SIG-M5 treated with dmso at 0.1 percent for 504 hours (cell line): ENCODE measurements at regions not wholly inside any gene's neighbourhood (a gene's known extent, or its start where the extent isn't known, plus 50 kb on each side); places are given as distances from the start of the nearest gene placed in this dataset.
A peak's percentile ranks its signal among the peaks of the same experiment; 100 is the strongest.
"Not testable (repeated sequence)": the region's sequence is repeated elsewhere in the genome, so short reads cannot be mapped to it uniquely, and the experiment has no call there.

ENCODE experiments used
- DNase-seq: peaks from one replicate; lab custom pipeline; 2025; ENCODE audit not compliant: unreplicated experiment; lab: John Stamatoyannopoulos, UW

DNA sequence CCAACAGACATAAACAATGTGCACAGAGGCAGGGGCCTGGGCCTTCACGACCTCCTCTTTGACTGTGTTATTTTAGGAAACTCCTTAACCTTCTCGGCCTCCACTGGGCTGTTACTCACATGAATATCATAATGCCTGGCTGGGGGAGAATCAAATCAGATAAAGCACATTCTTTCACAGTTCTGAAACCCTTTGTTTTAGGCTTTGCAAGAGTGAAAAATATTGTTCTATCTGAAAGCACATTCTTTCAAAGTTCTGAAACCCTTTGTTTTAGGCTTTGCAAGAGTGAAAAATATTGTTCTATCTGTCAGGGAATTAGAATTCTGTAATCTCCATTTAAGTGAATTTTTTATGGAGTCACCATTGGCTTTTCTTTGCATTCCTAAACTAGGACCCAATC is 50.7 kb upstream of the SYNDIG1 start:
- no peak for DNase-seq

DNA sequence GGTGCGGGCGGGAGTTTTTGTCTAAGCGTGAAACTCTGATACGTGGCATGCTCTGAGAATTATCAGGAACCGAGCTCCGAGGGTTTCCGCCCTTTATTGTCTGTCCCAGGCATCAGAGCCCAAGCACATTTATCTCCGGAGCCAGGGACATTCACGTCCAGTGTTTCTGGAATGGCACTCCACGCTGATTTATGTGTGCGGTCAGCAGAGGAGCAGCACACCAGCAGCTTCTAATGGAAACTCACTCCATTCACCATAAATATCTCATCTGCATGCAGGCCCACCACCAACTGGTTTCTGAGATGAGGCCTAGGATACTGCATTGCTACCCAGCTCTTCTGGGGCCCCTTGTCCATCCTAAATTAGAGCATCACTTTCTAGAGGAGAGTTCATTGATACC is 51.9 kb upstream of the SYNDIG1 start:
- no peak for DNase-seq

DNA sequence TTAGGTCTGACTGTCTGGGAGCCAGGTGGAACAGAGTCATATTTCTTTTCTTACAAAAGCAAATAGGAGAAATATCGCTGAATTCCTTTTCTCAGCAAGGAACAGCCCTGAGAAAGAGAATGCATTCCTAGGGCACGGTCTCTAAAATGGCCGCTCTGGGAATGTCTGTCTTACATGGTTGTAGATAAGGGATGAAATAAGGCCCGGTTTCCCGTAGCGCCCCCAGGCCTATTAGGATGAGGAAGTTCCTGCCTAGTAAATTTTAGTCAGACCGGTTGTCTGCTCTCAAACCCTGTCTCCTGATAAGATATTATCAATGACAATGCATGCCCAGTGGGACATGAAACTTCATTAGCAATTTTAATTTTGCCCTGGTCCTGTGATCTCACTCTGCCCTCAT is 54.0 kb upstream of the SYNDIG1 start:
- DNase-seq, result not testable (repeated sequence)

DNA sequence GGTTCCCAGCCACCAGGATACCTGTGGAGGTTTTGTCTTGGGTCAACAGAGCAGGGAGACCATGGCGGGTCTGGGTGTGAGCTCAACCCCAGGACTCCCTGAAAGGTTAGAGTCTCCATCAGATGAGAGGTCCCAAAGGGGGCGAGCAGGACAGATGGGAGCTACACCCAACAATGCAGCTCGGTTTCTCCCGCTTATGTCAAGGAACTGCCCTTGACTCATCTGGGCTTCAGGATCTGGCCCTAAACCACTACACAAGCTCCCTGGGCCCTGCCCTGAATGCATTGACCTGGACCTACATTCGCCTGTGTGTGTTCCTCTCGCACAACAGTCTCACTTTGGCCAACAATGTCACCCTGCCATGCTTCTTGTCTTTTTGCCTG is 57.6 kb upstream of the SYNDIG1 start:
- no peak for DNase-seq

DNA sequence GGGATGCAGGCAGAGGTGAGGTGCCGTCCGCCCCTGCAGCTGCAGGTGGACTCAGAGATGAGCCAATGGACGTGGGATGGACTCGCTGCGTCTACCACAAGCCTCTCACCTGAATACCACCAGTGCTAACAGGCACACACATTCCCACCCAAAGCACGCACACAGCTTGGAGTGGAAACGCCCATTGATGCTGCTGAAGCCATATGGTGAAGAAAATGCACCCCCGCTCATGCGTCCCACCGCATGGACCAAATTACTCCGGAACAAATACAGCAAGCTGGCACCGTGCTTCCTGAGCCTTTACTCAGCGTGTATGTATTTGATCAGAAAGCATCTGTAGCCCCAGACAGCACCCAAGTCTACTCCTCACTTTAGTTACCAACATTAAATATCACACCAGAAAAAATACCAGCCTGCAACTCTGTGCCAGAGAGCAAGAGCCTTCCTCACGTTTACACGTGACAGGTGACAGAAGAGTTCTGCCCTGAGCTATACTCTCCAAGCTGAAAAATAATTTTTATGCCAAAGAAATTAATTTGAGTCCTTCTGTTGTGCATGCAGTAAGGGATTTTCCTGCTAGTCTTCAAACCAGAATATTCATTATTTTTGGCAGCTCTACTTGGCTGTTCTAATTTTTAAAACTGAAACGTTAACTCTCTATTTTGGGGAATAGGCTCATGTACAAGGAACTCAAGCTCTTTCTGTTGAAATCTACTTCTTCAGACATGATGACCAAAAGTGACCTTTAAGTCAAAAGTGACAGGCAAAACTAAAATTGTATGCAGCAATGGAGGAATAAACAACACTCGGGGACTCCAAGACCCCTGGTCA is 58.2 kb upstream of the SYNDIG1 start:
- no peak for DNase-seq

DNA sequence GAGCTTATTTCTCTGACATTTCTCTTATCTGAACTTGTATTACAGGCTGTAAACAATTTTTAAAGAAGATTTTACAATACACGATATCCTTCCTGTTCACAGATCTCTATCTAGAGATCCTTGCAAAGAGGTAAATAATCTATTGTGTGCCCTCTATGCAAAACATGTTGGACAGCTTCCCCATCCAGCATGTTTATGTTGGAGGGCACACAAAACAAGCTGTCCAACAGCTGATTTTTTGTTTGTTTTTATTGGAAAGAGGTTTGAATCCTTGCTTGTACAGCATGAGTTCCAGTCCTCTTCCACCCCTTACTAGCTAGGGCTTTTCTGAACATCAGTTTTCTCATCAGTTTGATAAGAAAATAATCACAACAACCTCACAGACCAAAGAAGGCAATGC is 62.3 kb upstream of the SYNDIG1 start:
- no peak for DNase-seq

DNA sequence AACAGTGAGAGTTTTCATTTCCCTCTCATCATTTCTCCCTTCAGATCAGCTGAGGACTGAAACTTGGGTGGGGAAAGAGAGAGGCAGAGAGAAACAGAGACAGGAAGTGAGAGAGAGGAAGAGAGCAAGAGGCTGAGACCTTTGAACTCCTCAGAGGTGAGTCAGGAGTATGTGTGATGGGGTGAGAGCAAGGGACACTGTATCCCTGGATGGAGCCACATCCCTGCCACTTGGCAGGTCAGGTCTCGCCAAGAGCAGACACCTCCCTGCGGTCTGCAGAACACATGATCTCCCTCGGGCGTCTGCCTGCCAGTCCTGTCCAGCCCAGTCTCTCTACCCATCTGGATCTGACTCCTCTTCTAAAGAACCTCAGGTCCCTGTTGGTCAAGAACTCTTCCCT is 62.7 kb upstream of the SYNDIG1 start:
- DNase-seq, result no peak

DNA sequence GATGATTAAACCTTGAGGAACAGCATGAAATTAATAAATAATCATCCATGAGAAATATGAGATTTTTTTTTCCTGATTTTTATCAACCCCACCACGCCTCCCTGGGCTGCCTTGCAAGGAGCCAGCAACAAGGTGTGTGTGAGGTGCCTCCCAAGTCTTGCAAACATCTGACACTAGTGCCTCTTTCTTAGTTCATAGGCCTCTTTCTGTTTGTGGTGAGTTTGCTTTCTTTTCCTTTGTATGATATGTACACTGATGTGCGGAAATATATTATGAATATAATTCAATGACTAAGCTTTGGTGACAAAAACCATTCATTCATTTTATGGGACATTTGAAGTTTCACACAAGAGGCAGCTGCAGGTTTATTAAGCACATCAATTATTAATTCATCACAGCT is 63.2 kb upstream of the SYNDIG1 start:
- no peak for DNase-seq

DNA sequence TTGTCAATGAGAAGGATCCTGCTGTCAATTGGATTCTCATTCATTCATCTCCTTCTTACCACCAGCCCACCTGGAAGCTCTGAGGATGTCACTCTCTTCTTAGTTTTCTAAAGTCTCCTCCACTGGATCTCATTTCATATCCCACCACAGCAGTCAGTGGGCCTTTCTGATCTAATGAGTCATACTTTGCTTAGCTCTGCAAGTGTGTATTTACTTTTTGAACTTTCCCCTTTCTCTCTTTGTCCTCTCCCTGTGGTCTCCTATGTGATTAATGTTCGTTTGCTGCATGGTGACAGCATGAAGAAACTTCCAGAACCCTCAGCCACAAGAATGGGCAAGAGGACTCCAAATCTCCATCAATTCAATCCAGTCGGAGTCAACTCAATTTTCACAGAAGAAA is 63.6 kb upstream of the SYNDIG1 start:
- DNase-seq, result no peak

DNA sequence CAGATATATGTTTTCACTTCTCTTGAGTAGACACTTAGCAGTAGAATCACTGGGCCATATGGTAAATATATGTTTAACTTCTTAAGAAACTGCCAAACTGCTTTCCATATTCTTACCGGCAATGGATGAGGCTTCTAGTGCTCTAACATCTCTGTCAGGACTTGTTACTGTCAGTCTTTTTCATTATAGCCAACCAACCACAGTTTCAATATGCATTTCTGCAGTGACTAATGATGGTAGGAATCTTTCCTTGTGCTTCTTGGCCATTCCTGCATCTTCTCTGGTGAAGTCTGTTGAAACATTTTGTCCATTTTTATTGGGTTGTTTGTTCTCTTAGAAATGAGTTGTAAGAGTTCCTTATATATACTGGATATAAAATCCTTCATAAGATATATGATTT is 66.0 kb upstream of the SYNDIG1 start:
- DNase-seq, result no peak

DNA sequence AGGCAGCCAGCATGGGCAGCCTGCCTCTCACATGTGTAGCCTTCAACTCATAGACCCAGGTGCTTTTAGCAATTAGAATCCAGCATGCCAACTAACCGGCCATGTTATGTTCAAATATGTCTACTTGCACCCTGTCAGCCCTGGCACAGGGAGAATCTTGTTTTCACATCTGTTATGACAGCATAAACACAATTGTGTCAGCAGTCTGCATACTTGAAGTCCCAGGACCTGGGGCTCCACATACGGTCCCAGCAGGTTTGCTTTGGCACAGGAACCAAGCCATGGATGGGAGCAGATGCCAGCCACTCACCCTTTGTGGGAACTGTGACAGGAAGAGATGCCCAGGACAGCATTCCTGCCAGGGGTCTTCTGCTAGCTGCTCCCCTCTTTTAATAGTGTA is 67.2 kb upstream of the SYNDIG1 start:
- DNase-seq, result no peak

DNA sequence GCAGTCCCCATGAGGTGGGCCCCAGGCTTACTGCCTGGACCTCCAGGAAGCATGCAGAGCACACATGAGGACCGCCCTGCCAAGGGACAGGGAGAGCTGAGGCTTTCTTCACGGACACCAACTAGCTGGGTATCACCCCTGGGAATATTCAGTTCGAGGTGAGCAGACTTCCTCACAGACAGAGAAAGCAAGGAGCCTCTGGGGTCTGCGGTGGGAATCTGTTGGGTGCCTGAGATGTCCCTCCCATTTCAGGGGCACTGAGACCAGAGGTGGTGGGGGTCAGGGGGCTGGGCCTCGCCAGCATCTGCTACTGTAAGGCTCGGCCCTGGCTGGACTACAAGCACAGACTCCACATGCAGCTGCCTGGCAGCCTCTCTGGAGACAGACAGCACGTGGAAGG is 74.3 kb upstream of the SYNDIG1 start:
- DNase-seq, result no peak

DNA sequence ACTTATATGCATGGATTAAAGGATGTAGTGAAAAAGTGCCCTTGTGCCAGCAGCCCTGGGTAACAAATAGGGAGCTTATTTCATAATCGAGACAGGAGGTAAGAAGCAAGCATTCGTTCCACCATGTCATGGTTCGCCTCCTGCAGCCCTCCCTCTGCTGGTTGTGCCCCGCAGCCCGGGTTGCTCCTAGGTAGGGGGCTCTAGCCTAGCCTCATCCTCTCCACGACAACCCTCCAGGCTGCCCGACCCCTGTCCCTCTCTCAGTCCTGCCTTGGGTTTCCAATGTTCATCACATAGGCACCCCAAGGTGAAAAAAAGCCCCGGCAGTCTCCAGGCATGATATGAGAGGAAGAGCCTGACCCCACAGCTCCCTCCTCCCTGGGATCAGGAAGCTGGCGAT is 75.5 kb upstream of the SYNDIG1 start:
- no peak for DNase-seq

DNA sequence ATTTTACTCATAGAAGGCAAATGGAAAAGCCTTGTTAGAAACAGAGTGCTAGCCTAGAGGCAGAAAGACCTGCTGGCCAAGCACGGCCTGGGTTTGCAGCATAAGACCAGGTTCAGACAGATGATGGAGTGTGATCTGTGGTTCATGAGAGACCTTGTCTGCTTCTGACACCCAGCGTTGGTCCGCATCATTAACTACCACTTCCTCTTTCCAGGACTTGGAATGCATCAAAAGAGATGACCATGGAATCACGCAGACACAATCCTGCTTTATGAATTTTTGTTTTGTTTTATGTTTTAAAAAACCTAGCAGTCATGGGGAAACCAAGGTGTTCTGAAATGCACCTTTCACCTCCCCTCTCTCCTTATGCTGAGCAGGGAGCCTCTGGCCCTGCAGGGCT is 76.8 kb upstream of the SYNDIG1 start:
- DNase-seq, result no peak

DNA sequence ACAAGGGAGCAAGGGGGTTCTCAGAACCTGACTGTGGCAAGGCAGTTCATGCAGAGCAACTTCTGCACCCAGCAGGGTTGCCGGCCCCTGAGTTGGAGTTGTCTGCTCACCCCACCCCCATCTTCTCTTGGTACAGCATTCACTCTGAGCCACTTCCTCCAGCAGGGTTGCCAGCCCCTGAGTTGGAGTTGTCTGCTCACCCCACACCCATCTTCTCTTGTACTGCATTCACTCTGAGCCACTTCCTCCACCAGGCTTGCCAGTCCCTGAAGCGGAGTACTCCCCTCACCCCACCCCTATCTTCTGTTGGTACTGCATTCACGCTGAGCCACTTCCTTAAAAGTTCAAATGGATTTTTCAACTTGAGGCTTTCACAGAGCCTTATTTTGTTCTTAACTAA is 79.7 kb upstream of the SYNDIG1 start:
- DNase-seq, result peak; percentile 33

DNA sequence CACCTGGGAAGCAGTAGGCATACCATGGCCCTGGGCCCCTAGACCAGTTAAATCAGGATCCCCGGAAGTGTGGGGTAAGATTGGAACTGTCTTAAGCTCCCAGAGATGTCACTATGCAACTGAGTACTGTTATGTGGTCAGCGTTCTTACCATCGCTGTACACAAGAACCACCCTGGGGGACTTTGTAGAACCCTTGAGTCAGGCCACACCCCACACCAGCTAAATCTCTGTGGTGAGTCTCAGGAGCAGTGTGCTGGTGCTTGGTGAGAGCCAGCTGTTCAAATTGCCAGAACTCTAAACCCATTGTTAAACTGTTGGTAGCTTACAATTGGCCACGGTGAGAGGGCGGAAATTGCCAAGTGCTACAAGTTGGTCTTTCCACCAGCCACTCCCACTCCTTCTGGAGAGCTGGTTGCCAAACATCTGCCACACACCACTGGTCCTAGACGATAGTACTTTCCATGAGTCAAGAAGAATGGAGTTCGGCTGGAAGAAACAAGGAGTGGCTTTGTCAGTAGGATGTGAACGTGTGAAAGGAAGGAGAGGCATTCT is 80.5 kb upstream of the SYNDIG1 start:
- no peak for DNase-seq

DNA sequence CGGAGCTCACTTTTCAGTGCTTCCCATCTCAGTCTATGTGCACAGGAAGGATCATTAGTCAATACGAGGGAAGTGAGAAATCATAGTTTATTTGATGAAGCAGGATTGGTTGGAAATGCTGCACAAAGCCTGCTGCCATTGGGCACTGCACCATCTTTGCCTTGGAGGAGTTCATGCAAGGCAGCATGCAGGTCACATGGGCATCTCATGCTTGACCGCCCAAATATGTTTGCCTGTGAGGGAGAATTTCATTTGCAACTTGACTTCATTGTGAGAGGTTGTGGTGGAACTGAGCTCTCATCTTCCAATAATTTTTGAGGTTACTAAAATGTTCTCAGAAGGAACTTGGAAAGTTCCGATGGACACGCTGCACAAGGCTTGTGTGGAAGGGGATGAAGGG is 83.9 kb upstream of the SYNDIG1 start:
- DNase-seq, result no peak

DNA sequence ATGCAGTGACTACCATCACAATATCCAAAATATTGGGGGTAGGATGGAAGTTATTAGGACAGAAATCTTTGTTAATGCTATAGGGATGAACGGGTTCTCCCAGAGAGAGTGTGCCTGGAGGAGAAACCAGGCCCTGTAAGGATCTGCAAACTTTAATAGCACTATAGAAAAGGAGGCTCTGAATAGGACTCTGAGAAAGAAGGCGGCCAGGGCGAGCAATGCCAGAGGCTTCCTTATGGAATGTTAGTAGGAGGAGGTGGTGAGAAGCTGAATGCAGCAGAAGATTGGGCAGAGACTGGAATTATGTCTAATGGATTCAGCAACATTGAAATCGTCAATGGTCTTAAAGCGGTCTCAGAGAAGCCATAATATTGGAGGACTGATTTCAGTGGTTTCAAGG is 84.6 kb upstream of the SYNDIG1 start:
- no peak for DNase-seq

DNA sequence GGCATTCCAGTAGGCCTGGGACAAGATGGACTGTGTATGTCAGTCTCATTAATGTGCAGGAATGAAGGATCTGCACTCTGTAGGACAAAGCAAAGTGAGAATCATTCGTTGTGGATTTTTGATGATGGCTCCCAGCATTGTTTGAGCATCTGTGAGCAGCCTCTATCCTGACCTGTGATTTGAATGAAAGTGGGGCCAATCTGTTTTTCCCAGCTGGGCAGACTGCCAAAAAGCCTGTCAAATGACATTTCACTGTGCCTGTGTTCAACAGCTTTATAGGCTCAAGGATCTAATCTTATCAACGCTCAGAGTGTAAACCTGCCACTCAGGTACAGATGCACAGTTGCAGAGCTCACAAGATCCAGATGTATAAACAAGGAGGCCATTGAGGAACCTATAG is 86.7 kb upstream of the SYNDIG1 start:
- DNase-seq, result no peak

DNA sequence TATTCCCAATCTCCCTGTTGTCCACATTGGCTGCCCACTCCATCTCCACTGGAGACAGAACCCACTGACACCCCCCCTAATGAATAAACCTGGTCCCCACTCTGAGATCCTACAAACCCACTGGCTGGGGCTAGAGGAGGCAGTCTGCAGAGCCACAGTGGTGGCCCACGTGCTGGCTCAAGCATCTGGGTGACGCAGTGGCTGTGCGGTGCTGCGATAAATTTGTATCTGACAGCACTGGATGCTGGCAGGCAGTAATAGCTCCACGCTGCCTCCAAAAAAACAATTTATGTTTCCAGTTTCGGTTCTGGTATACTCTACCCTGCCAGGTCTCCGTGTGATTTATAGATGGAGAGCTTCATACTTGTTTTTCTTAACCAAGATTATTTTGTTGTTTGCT is 87.1 kb upstream of the SYNDIG1 start:
- no peak for DNase-seq

DNA sequence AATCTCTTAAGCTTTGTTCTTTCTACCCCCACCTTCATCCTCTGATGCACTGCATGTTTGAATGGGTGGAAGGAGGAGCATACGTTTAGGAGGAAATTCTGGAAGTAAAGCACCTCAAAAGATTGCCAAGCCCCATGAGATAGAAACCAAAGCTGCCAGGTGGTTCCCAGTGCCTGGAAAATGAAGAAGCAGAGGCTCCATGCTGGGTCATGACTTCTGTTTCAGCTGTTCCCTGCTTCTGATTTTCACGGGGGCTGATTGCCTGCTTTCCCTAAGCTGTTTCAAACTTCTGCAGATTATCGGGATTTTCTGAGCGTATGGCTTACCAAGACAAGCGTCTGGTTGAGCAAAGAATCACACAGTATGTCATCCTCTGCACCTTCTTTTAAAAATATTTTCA is 87.5 kb upstream of the SYNDIG1 start:
- DNase-seq, result no peak

DNA sequence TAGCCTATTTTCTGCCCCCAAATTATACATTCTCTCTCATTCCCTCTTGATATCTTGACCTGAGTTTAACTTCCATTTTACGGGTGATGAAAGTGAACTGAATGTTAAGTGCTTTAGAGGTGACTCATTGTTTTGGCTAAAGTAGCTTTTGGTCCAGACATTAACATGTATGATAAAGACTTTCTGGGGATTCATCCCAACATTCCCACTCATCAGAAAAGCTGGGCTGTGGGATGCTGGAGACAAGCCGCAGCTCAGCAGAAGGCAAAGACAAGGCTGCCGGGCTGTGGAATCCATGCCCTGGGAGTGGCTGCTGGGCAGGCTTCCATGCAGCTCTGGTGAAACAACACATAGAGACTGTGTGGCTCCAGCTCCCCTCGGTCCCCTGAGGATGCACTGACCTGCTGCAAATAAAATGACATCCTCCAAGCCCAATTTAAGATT is 89.9 kb upstream of the SYNDIG1 start:
- no peak for DNase-seq
